Endothelial cell of umbilical vein (primary cell): ENCODE measurements at regions not wholly inside any gene's neighbourhood (a gene's known extent, or its start where the extent isn't known, plus 50 kb on each side); places are given as distances from the start of the nearest gene placed in this dataset.

Experiments
- BruUV-seq: library from RNA; stranded (reverse); fragments of 400-500 nt; replicated peaks from 2 replicates; lab custom pipeline; 2021; lab: Mats Ljungman, UMichigan
- CTCF ChIA-PET: fragments of 300-600, 350-600 bp; sonication (Branson Sonifier 250); formaldehyde crosslinking; loops from one replicate; lab custom pipeline; 2021; ENCODE audit warnings: antibody characterized with exemption, inconsistent platforms; lab: Charles Lee
- POLR2A ChIA-PET: fragments of 300-600, 350-600 bp; sonication (Branson Sonifier 250); formaldehyde crosslinking; loops from one replicate; lab custom pipeline; 2021; ENCODE audit warnings: antibody characterized with exemption, inconsistent platforms; lab: Charles Lee
- DNase-seq: peaks from one replicate; pipeline ENCODE4 v3.0.0-alpha.2; 2011; ENCODE audit warnings: low read depth, low spot score
- FAIRE-seq: peaks from 2 replicates; lab custom pipeline; 2011; peaks lifted over from hg19 to GRCh38; lab: Jason Lieb, UNC
- H2AFZ ChIP-seq: 2 replicates; pipeline ENCODE4 v1.6.0; 2012; ENCODE audit warnings: low read depth, low read length, control low read depth, inconsistent platforms
- H3K27ac ChIP-seq: 2 replicates; pipeline ENCODE4 v1.5.1; 2011; ENCODE audit warnings: low read depth, mild to moderate bottlenecking, control low read depth, low read length, moderate library complexity; ENCODE audit not compliant: insufficient read depth
- H3K27me3 ChIP-seq, 2 experiments: 2 replicates each; pipeline versions ENCODE4 v1.6.0 to v1.6.1; 2011; ENCODE audit warnings: low read length in 2 of 2, mixed read lengths in 1 of 2; ENCODE audit not compliant: control insufficient read depth in 2 of 2, insufficient read depth in 2 of 2
- H3K36me3 ChIP-seq, 2 experiments: 2 replicates in 1 of 2; 3 replicates in 1 of 2; pipeline ENCODE4 v1.5.1; 2011; ENCODE audit warnings: low read length in 2 of 2, mild to moderate bottlenecking in 1 of 2, moderate library complexity in 1 of 2; ENCODE audit not compliant: control insufficient read depth in 2 of 2, insufficient read depth in 2 of 2; ENCODE audit errors: extremely low read depth in 1 of 2
- H3K4me1 ChIP-seq: 3 replicates; pipeline ENCODE4 v1.5.1; 2011; ENCODE audit warnings: mild to moderate bottlenecking, low read length; ENCODE audit not compliant: control insufficient read depth, insufficient read depth; ENCODE audit errors: extremely low read depth
- H3K4me2 ChIP-seq: 2 replicates; pipeline ENCODE4 v1.6.1; 2011; ENCODE audit warnings: low read length, control low read depth, mixed read lengths; ENCODE audit not compliant: insufficient read depth
- H3K4me3 ChIP-seq, 3 experiments: fragments of 200-600 bp in 1 of 3; sonication (generic), shearing (Covaris generic) in 1 of 3; replicated peaks in 1 of 3; 2 replicates each; pipeline ENCODE4 v1.5.1; 2011 to 2016; ENCODE audit warnings: control low read depth in 3 of 3, low read length in 3 of 3, mild to moderate bottlenecking in 2 of 3, inconsistent platforms in 1 of 3, low read depth in 1 of 3, moderate library complexity in 1 of 3; ENCODE audit not compliant: insufficient read depth in 1 of 3
- H3K79me2 ChIP-seq: 2 replicates; pipeline ENCODE4 v1.6.0; 2012; ENCODE audit warnings: low read length, inconsistent platforms; ENCODE audit not compliant: control insufficient read depth, insufficient read depth
- H3K9ac ChIP-seq: replicated peaks from 2 replicates; pipeline ENCODE3; 2011; ENCODE audit warnings: low read length, control low read depth; ENCODE audit not compliant: insufficient read depth; ENCODE audit errors: extremely low read depth
- H3K9me1 ChIP-seq: replicated peaks from 3 replicates; pipeline ENCODE4 v1.6.0; 2011; ENCODE audit warnings: mild to moderate bottlenecking, low read length; ENCODE audit not compliant: control insufficient read depth, insufficient read depth; ENCODE audit errors: extremely low read depth
- H3K9me3 ChIP-seq: replicated peaks from 2 replicates; pipeline ENCODE4 v1.5.1; 2012; ENCODE audit warnings: low read length, inconsistent platforms; ENCODE audit not compliant: control insufficient read depth, insufficient read depth
- H4K20me1 ChIP-seq: replicated peaks from 2 replicates; pipeline ENCODE3; 2011; ENCODE audit warnings: mild to moderate bottlenecking, low read length; ENCODE audit not compliant: control insufficient read depth, insufficient read depth; ENCODE audit errors: extremely low read depth
- CTCF ChIP-seq, 2 donors: IDR thresholded peaks; 1 replicate in 1 of 2; 2 replicates in 1 of 2; pipeline ENCODE4 v1.5.1; 2011; ENCODE audit warnings: low read length in 2 of 2, mild to moderate bottlenecking in 2 of 2, moderate library complexity in 2 of 2, control low read depth in 1 of 2, inconsistent platforms in 1 of 2, low read depth in 1 of 2; ENCODE audit not compliant: insufficient read depth in 1 of 2; ENCODE audit errors: extremely low read depth in 1 of 2
- EZH2 ChIP-seq: IDR thresholded peaks from 2 replicates; pipeline ENCODE4 v1.6.1; 2012; ENCODE audit warnings: borderline replicate concordance, low read depth, mild to moderate bottlenecking, moderate library complexity, low read length, inconsistent platforms; ENCODE audit not compliant: severe bottlenecking
- GATA2 ChIP-seq: IDR thresholded peaks from 2 replicates; pipeline ENCODE4 v1.7.0; 2011; ENCODE audit warnings: low read depth, mild to moderate bottlenecking, moderate library complexity, mixed read lengths, low read length; ENCODE audit not compliant: insufficient read length, insufficient read depth
- JUN ChIP-seq: IDR thresholded peaks from 2 replicates; pipeline ENCODE4 v1.6.1; 2011; ENCODE audit warnings: borderline replicate concordance, low read depth; ENCODE audit not compliant: insufficient read length, insufficient read depth
- MAX ChIP-seq: IDR thresholded peaks from 2 replicates; pipeline ENCODE4 v1.6.1; 2011; ENCODE audit not compliant: insufficient read depth, insufficient read length
- dilution Hi-C: fragments of 300-500 bp; cut with MboI; formaldehyde crosslinking; loops from one replicate; pipeline ENCODE4 v1.15.0; 2019; ENCODE audit warnings: low sequenced_read_pairs; ENCODE audit not compliant: extremely low pct_ligation_motif_present
- intact Hi-C: fragments of 100-400 bp; cut with micrococcal nuclease; formaldehyde crosslinking; loops from one replicate; pipeline ENCODE4 v1.10.0; 2022

DNA sequence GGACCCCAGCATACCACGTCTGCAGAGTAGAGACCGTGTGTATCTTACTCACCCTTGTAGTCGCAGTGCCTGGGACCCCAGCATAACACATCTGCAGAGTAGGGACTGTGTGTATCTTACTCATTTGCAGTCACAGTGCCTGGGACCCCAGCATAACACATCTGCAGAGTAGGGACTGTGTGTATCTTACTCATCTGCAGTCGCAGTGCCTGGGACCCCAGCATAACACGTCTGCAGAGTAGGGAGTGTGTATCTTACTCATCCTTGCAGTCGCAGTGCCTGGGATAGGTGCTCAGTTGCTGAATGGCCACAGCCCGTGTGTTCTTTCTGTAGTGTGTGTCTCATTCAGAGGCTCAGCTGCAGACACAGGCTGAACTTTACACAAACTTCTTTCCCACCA lies 71.4 kb upstream of the FRG1 start:
- Histone ChIP-seq H3K9me3 (no peaks in the 10 kb centered on the region), H3K4me2 (no peak overlapping the region), H3K79me2 (no peaks in the 10 kb centered on the region), H3K9me1 (no peaks in the 10 kb centered on the region), H3K4me1 (no peaks in the 10 kb centered on the region), H3K27ac (no peak overlapping the region), H3K9ac (no peak overlapping the region), H2AFZ (no peak overlapping the region), H3K27me3 (no peaks in the 10 kb centered on the region), H3K36me3 (no peaks in the 10 kb centered on the region), H4K20me1 (no peaks in the 10 kb centered on the region), H3K4me3 (no peak overlapping the region)
- dilution Hi-C loops, result no loop called here
- no peak for TF ChIP-seq MAX
- TF ChIP-seq JUN, result no peak
- no peak for TF ChIP-seq EZH2
- no peak for TF ChIP-seq GATA2
- no peak for TF ChIP-seq CTCF (IDR thresholded peaks at IDR 0.05; ENCODE audit: extremely low read depth in 1 of 2, insufficient read depth in 1 of 2, low read depth in 1 of 2, low read length in 2 of 2)
- no TSS peak for BruUV-seq
- DNase-seq (no peak), FAIRE-seq (no peak)
- POLR2A ChIA-PET, result no interaction called here
- intact Hi-C loops, result no loop called here
- CTCF ChIA-PET, result no interaction called here
